ENCODE measurements at regions not wholly inside any gene's neighbourhood (a gene's known extent, or its start where the extent isn't known, plus 50 kb on each side); places are given as distances from the start of the nearest gene placed in this dataset.

GRCh38 chr18:22682720-22683119, 250.4 kb upstream of the RBBP8 start:
- H3K27me3 Mint-ChIP-seq = peaks cover 7 to 10% of the 10 kb centered on the region in 2 donors
- no peaks in the 10 kb centered on the region for H3K4me1 ChIP-seq (ENCODE audit: control insufficient read depth in 1 of 2, extremely low read depth in 1 of 2, insufficient read depth in 2 of 2, low read length in 2 of 2)
- no peaks in the 10 kb centered on the region for H3K36me3 ChIP-seq (ENCODE audit: control insufficient read depth in 2 of 2, extremely low read depth in 1 of 2, insufficient read depth in 1 of 2, low read length in 1 of 2)
- no peak for DNase-seq
- H3K27ac ChIP-seq (ENCODE audit: low read length) = no peak overlapping the region
- WGBS (ENCODE audit: insufficient coverage) = 20% methylated on average over 1 of the region's 1 CpG
- no peak overlapping the region for H3K27ac Mint-ChIP-seq
- POLR2A ChIA-PET = interaction anchor here in 1 of 2 donors (0.6 kb wide), 1 partner anchor 23 kb away, joined by 3 read pairs; no protein-coding TSS in a partner anchor
- no peaks in the 10 kb centered on the region for H3K9me3 ChIP-seq
- peaks cover 0 to 2% of the 10 kb centered on the region in 2 experiments for H3K27me3 ChIP-seq (replicated peaks in 1 of 2; ENCODE audit: control insufficient read depth in 2 of 2, extremely low read depth in 1 of 2, insufficient read depth in 2 of 2, low read length in 1 of 2)
- CTCF ChIA-PET = no interaction called here
- no peaks in the 10 kb centered on the region for H3K4me1 Mint-ChIP-seq
- ATAC-seq (replicated peaks in 1 of 4) = no peak
- no peaks in the 10 kb centered on the region for H3K36me3 Mint-ChIP-seq
- no peak overlapping the region for H3K4me3 ChIP-seq (ENCODE audit: control insufficient read depth in 1 of 2, extremely low read depth in 1 of 2, low read length in 1 of 2)
- no peaks in the 10 kb centered on the region for H3K9me3 Mint-ChIP-seq
- H3K4me3 Mint-ChIP-seq = no peak overlapping the region

- Mint-ChIP-seq H3K36me3 (no peaks in the 10 kb centered on the region), H3K4me3 (no peak overlapping the region), H3K4me1 (no peaks in the 10 kb centered on the region), H3K27ac (no peak overlapping the region), H3K27me3 (peaks cover 7 to 10% of the 10 kb centered on the region in 2 donors), H3K9me3 (no peaks in the 10 kb centered on the region)
- H3K4me1 ChIP-seq (ENCODE audit: control insufficient read depth in 1 of 2, extremely low read depth in 1 of 2, insufficient read depth in 2 of 2, low read length in 2 of 2) = no peaks in the 10 kb centered on the region
- DNase-seq = no peak
- POLR2A ChIA-PET = interaction anchor here in 1 of 2 donors (0.6 kb wide), 1 partner anchor 23 kb away, joined by 3 read pairs; no protein-coding TSS in a partner anchor
- no peak overlapping the region for H3K27ac ChIP-seq (ENCODE audit: low read length)
- ATAC-seq (replicated peaks in 1 of 4) = no peak
- H3K4me3 ChIP-seq (ENCODE audit: control insufficient read depth in 1 of 2, extremely low read depth in 1 of 2, low read length in 1 of 2) = no peak overlapping the region
- H3K27me3 ChIP-seq (replicated peaks in 1 of 2; ENCODE audit: control insufficient read depth in 2 of 2, extremely low read depth in 1 of 2, insufficient read depth in 2 of 2, low read length in 1 of 2) = peaks cover 0 to 2% of the 10 kb centered on the region in 2 experiments
- CTCF ChIA-PET = no interaction called here
- H3K9me3 ChIP-seq = no peaks in the 10 kb centered on the region
- H3K36me3 ChIP-seq (ENCODE audit: control insufficient read depth in 2 of 2, extremely low read depth in 1 of 2, insufficient read depth in 1 of 2, low read length in 1 of 2) = no peaks in the 10 kb centered on the region
- 79% methylated on average over 5 of the region's 9 CpGs for WGBS (ENCODE audit: insufficient coverage)
Measured at GRCh38 chr18:22683196-22683676, 249.9 kb upstream of the RBBP8 start.

- Histone ChIP-seq H3K4me3 (ENCODE audit: control insufficient read depth in 1 of 2, extremely low read depth in 1 of 2, low read length in 1 of 2) (no peak overlapping the region), H3K4me1 (ENCODE audit: control insufficient read depth in 1 of 2, extremely low read depth in 1 of 2, insufficient read depth in 2 of 2, low read length in 2 of 2) (no peaks in the 10 kb centered on the region), H3K27ac (ENCODE audit: low read length) (no peak overlapping the region), H3K36me3 (ENCODE audit: control insufficient read depth in 2 of 2, extremely low read depth in 1 of 2, insufficient read depth in 1 of 2, low read length in 1 of 2) (no peaks in the 10 kb centered on the region), H3K9me3 (no peaks in the 10 kb centered on the region), H3K27me3 (replicated peaks in 1 of 2; ENCODE audit: control insufficient read depth in 2 of 2, extremely low read depth in 1 of 2, insufficient read depth in 2 of 2, low read length in 1 of 2) (peaks cover 0 to 2% of the 10 kb centered on the region in 2 experiments)
- Mint-ChIP-seq H3K36me3 (no peaks in the 10 kb centered on the region), H3K9me3 (no peaks in the 10 kb centered on the region), H3K4me1 (no peaks in the 10 kb centered on the region), H3K27me3 (peaks cover 7 to 10% of the 10 kb centered on the region in 2 donors), H3K27ac (no peak overlapping the region), H3K4me3 (no peak overlapping the region)
- 61% methylated on average over 2 of the region's 2 CpGs for WGBS (ENCODE audit: insufficient coverage)
- CTCF ChIA-PET = no interaction called here
- no peak for ATAC-seq (replicated peaks in 1 of 4)
- POLR2A ChIA-PET = no interaction called here
- no peak for DNase-seq
Measured at GRCh38 chr18:22683786-22684185, 249.3 kb upstream of the RBBP8 start.

GRCh38 chr18:22684268-22684667, 248.9 kb upstream of the RBBP8 start:
- H3K27me3 ChIP-seq (replicated peaks in 1 of 2; ENCODE audit: control insufficient read depth in 2 of 2, extremely low read depth in 1 of 2, insufficient read depth in 2 of 2, low read length in 1 of 2) = peaks cover 0 to 2% of the 10 kb centered on the region in 2 experiments
- H3K27me3 Mint-ChIP-seq = peaks cover 7 to 10% of the 10 kb centered on the region in 2 donors
- no peaks in the 10 kb centered on the region for H3K9me3 Mint-ChIP-seq
- no peak overlapping the region for H3K27ac Mint-ChIP-seq
- no peak overlapping the region for H3K4me3 ChIP-seq (ENCODE audit: control insufficient read depth in 1 of 2, extremely low read depth in 1 of 2, low read length in 1 of 2)
- H3K9me3 ChIP-seq = no peaks in the 10 kb centered on the region
- CTCF ChIA-PET = no interaction called here
- no peaks in the 10 kb centered on the region for H3K36me3 ChIP-seq (ENCODE audit: control insufficient read depth in 2 of 2, extremely low read depth in 1 of 2, insufficient read depth in 1 of 2, low read length in 1 of 2)
- ATAC-seq (replicated peaks in 1 of 4) (no peak), DNase-seq (no peak)
- H3K4me3 Mint-ChIP-seq = no peak overlapping the region
- H3K36me3 Mint-ChIP-seq = no peaks in the 10 kb centered on the region
- H3K4me1 Mint-ChIP-seq = no peaks in the 10 kb centered on the region
- H3K27ac ChIP-seq (ENCODE audit: low read length) = no peak overlapping the region
- no peaks in the 10 kb centered on the region for H3K4me1 ChIP-seq (ENCODE audit: control insufficient read depth in 1 of 2, extremely low read depth in 1 of 2, insufficient read depth in 2 of 2, low read length in 2 of 2)
- POLR2A ChIA-PET = no interaction called here
- 86% methylated on average over 2 of the region's 2 CpGs for WGBS (ENCODE audit: insufficient coverage)

GRCh38 chr18:22685788-22686187, 247.3 kb upstream of the RBBP8 start:
- Histone ChIP-seq H3K4me3 (ENCODE audit: control insufficient read depth in 1 of 2, extremely low read depth in 1 of 2, low read length in 1 of 2) (no peak overlapping the region), H3K27ac (ENCODE audit: low read length) (no peak overlapping the region), H3K9me3 (no peaks in the 10 kb centered on the region), H3K27me3 (replicated peaks in 1 of 2; ENCODE audit: control insufficient read depth in 2 of 2, extremely low read depth in 1 of 2, insufficient read depth in 2 of 2, low read length in 1 of 2) (peaks cover 0 to 2% of the 10 kb centered on the region in 2 experiments), H3K36me3 (ENCODE audit: control insufficient read depth in 2 of 2, extremely low read depth in 1 of 2, insufficient read depth in 1 of 2, low read length in 1 of 2) (no peaks in the 10 kb centered on the region), H3K4me1 (ENCODE audit: control insufficient read depth in 1 of 2, extremely low read depth in 1 of 2, insufficient read depth in 2 of 2, low read length in 2 of 2) (no peaks in the 10 kb centered on the region)
- ATAC-seq (replicated peaks in 1 of 4) = no peak
- no peaks in the 10 kb centered on the region for H3K9me3 Mint-ChIP-seq
- no peak overlapping the region for H3K4me3 Mint-ChIP-seq
- no peaks in the 10 kb centered on the region for H3K4me1 Mint-ChIP-seq
- H3K36me3 Mint-ChIP-seq = no peaks in the 10 kb centered on the region
- no peak for DNase-seq
- ChIA-PET CTCF (no interaction called here), POLR2A (no interaction called here)
- no peak overlapping the region for H3K27ac Mint-ChIP-seq
- WGBS (ENCODE audit: insufficient coverage) = 71% methylated on average over 1 of the region's 2 CpGs
- peaks cover 7 to 10% of the 10 kb centered on the region in 2 donors for H3K27me3 Mint-ChIP-seq

GRCh38 chr18:22687892-22688680, 245.0 kb upstream of the RBBP8 start:
- H3K27me3 Mint-ChIP-seq = peaks cover 5 to 7% of the 10 kb centered on the region in 2 donors
- CTCF ChIA-PET = no interaction called here
- Histone ChIP-seq H3K36me3 (ENCODE audit: control insufficient read depth in 2 of 2, extremely low read depth in 1 of 2, insufficient read depth in 1 of 2, low read length in 1 of 2) (no peaks in the 10 kb centered on the region), H3K27ac (ENCODE audit: low read length) (no peak overlapping the region), H3K4me1 (ENCODE audit: control insufficient read depth in 1 of 2, extremely low read depth in 1 of 2, insufficient read depth in 2 of 2, low read length in 2 of 2) (no peaks in the 10 kb centered on the region), H3K27me3 (replicated peaks in 1 of 2; ENCODE audit: control insufficient read depth in 2 of 2, extremely low read depth in 1 of 2, insufficient read depth in 2 of 2, low read length in 1 of 2) (peaks cover 0 to 2% of the 10 kb centered on the region in 2 experiments), H3K4me3 (ENCODE audit: control insufficient read depth in 1 of 2, extremely low read depth in 1 of 2, low read length in 1 of 2) (no peak overlapping the region), H3K9me3 (no peaks in the 10 kb centered on the region)
- DNase-seq (no peak), ATAC-seq (replicated peaks in 1 of 4) (no peak)
- H3K36me3 Mint-ChIP-seq = no peaks in the 10 kb centered on the region
- POLR2A ChIA-PET = no interaction called here
- no peak overlapping the region for H3K27ac Mint-ChIP-seq
- no peak overlapping the region for H3K4me3 Mint-ChIP-seq
- H3K4me1 Mint-ChIP-seq = no peaks in the 10 kb centered on the region
- 63% methylated on average over 2 of the region's 3 CpGs for WGBS (ENCODE audit: insufficient coverage)
- H3K9me3 Mint-ChIP-seq = no peaks in the 10 kb centered on the region
